Inflammatory macrophage treated with lipopolysaccharide for 4 hours (primary cell): ENCODE measurements at regions not wholly inside any gene's neighbourhood (a gene's known extent, or its start where the extent isn't known, plus 50 kb on each side); places are given as distances from the start of the nearest gene placed in this dataset.
A peak's percentile ranks its signal among the peaks of the same experiment; 100 is the strongest.

Experiments
- DNase-seq: peaks from one replicate; pipeline ENCODE4 v3.0.0-alpha.2; 2020

DNA sequence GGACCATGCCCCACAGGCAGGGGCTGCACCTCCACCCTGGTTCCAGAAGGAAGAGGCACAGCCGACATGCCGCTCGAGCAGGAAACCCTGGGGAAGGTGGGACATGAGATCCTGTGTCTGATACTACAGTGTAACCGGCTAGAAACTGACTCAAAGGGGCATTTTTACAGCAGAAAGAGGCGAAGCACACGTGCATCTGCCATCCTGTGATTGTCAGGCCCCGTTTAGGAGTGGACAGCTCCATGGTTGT is 62.7 kb downstream of the SIK1 start:
- DNase-seq, result no peak

DNA sequence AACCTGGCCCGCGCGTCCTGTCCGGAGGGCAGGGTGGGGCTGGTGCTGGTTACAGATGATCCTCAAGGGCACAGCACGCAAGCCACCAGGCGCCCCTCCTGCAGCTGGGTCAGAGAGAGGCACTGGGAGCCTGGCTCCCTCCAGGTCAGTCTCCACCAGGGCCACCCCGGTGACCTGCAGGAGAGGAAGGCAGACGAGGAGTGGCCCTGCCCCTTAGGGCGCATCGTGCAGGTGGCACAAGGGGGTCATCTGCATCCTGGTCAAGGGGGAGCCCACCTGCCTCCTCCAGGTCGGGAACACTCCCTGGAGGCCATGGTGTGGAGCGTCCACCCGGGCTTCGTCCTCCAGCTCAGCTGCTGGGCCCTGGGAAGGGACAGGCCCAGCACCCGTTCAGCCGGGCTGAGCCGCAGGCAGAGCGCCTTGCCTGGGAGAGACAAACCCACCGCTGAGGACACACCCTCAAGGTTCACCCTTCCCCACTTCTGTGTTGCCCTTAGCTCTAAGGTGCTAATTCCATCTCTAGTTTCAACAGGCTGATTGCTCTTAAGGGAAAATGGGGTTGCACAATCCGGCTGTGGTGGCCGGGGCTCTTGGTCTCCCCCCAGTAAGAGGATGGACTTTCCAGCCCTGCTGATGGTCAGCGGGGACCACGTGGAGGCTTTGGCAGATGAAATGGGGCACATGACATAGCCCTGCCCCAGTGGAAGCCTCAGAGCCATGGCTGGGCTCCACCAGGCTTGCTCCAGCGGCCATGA is 63.2 kb downstream of the SIK1 start:
- DNase-seq, result no peak

DNA sequence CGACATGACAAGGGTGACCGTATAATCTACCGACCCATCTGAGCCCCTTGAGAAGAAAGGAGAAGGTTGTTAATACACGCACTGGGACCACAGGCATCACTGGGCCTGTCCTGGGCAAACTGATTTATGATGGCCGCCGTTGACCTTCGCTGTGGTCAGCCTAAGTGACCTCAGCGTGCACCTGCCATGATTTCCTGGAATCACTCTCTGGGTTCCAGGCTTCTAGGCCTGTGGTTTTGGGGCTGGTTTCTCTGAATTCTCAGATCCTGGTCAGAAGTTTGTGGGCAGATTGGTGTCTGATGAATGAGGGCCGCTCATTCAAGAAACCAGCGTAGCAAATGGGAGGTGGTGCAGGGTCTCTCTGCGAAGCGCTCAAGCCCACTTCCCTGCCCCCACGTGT is 64.0 kb downstream of the SIK1 start:
- no peak for DNase-seq

DNA sequence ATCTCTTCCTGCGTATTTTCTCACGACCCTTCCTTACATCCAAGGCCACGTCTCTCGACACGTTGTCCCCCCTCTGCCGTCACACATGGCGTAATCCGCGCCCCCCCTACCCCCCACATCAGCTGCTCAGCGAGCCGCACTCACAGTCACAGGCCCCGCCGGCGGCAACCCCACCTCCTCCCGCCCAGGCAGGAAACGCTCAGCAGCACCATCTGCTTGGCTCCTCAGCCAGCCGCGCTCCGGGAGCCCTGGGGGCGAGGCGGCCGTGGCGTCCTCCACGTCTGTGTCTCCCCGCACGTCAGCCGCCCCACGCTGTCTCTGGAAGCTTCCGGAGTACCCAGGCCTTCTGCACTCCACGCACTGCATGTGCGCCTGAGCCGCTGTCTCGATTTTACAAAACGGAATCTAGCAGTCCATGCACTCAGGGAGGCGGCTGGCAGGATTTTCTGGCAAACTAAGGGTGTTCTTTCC is 64.6 kb downstream of the SIK1 start:
- DNase-seq, result peak; percentile 55

DNA sequence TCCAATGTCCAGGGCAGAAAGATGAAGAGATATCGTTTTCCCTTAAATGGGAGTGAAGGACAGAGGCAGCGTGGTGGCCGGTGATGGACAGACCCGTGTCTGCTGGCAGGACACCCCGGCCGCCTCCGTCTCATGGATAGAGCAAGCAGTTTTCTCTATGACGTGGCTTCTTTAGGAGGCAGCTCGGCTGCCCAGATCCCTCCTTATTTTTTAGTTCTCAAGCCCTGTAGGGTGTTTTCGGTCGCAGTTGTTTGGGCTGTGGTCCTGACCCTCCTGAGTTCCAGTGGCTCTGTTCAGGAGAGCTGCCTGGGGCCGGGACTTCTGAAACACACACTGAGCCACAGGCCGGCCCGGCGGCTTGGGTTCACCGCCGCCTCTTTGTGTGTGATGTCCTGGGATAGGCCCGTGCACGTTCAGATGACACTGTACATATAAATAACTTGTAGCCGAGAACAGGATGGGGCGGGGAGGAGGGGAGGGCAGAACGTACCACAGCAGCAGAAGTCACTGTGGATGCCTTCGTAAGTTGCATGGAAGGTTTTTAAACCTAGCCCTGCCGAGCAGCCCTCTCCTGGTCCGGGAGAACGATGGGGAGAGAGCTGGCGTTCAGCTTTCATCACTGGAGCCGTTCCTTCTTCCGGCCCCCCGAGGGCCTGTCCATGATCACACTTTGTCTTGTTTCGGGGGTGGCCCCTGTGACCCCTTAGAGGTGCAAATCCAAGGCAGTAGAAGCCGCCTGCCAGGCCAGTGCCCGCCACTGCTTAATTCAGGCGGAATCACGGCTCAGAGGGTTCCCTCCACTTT is 65.2 kb downstream of the SIK1 start:
- no peak for DNase-seq

DNA sequence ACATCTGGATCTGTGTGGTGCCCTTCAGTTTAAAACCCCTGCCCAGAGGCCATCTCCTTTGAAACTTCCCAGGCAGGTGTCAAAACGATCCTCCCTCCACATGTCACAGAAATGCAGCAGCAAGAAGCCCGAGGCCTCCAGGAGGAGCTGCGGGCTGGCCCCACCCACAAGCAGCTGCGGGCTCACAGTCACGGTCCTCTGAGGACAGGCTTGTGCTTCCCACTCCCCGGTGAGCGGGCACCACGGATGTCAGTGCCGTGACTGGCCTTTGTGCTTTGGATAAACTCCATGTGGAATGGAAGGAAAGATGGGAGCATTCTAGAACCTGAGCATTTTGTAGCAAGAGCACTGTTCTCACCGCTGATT is 65.8 kb downstream of the SIK1 start:
- DNase-seq, result no peak

DNA sequence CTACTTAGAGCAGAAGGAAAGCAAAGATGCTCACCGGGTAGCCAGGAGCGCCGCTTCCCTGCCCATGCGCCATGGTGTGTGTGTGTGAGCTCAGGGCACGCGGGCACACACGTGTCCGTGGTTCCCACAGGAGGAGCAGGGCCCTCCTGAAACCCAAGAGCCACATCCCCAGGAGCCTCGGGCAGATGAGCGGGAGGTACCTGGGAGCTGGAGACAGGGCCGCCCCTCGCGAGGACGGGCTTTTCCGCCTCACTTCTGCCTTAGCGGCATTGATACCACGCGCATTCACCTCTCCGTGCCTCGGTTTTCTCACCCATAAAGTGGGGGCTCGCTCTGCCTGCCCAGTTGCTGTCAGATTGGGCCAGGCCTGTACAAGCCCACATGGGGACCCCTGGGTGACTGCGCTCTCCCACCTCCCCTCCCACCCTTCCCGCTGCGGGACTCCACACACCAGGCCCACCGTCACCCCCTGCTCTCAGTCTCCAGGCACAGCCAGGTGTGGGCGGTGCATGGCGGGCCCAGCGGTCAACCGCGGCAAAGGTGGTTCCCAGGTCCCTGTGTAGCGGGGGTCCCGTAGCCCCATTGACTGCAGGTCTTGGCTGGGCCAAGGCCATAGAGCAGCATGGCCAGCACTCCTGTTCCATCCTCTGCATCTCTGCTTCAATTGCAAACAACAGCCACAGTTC is 66.3 kb downstream of the SIK1 start:
- no peak for DNase-seq

DNA sequence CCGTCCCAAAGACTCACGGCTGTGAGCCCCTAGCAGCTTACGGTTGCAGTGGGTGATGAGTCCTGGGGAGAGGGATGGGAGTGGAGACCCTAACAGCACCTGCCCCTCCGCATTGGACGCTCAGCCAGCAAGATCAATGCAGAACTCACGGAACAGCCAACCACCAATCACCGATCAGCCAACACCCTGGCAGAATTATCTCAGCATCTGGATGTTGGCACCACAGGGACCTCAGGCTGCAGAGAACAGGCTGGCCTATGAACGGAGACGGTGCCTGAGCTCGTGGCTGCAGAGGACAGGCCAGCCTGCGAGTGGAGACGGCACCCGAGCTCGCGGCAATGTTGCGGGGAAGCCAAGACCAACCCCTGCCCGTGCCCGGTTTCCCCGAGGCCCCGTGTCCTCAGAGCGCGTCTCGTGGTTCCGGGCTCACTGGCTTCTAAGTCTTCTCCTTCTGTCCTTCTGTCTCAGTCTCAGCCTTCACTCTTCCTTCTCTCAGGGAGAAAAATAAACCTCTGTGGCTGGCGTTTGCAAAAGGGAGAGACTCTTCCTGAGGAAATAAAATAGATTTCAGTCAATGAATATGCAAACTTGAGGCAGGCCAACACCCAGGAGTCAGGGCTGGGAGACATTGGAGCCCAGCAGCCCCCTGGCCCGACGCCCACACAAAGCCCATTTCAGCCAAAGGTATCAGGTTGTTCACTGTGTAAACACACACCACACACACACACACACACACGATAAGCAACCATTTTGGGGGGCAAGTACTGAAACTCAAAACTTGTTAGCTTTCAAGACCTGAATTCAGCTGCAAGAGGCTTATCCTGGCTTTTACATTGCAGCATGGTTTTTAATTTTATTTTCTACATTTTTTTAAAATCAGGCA is 67.8 kb downstream of the SIK1 start:
- no peak for DNase-seq

DNA sequence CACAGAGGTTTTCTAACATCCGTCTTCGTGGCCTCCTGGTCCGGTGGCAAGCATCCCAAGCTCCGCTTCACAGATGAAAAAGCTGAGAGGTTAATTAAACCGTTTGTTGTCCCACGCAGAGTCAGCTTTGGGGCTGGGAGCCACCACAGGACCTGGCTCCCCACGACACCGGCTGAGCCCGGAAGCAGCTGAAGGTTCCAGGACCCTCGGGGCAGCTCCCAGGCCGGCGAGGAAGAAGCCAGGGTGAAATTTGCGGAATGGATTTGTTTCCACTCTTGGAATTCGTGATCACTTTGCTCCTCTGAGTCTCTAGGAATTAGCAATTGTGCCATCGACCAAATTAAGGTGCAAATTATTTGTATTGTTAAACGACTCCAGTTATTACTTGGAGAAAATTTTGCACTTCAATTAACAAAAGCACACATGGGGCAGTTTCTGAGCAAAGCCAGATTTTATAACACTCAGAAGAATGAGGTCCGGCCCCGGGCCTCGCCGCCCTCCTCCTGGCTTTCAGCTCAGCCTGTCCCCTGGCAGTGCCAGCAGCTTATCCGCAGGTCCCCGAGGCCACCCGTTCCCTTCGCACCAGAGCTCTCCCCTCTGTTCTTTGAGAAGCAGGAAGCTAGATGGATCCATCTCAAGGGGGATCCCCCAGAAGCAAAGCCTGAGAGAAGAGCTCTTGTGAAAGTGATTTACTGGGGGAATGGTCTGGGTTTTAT is 69.1 kb downstream of the SIK1 start:
- no peak for DNase-seq

DNA sequence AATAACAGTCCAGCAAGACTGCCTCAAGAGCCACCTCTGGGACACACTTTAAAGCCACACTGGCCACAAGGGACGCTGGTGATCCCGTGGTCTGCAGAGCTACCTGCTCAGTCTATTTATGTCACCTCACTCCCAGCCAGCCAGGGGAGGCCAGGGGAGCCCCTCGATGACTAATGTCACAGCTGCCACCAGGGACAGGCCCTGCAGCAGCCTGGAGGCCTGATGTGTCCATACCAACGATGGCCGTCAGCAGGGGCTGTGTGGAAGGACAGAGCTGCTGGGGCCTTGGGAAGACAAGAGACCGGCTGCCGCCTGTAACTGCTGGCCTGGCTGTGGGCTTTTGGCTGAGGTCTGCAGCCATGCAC is 71.0 kb downstream of the SIK1 start:
- DNase-seq, result no peak

DNA sequence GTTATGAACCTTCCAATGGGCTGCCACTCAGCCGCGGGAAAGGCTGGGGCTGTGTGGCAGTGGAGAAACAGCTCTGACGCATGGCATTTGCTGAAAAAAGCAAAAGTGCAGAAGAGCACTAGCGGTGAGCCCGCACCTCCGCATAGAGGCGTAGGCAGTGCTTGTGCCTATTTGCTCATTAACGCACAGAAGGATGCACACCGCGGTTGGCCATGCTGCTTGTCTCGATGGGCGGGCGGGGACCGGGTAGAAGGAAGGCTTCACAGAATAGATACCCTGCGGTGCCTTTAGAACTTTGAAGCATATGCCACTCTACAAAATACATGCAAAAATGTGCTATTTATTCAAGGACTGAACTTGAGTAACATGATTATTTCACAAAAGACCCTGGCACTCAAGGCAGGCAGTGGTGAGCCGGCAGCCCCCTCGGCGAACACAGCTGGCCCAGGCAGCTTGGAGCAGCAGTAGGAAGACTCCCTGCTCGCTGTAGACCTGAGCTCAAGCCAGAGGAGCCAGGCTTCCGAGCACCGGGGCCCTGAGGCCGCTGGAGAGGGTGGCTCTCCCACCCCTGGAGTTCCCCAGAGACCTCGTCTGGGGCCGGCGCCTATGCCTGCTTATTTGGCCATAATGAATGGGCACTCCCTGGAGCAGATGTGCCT is 71.5 kb downstream of the SIK1 start:
- DNase-seq, result no peak

DNA sequence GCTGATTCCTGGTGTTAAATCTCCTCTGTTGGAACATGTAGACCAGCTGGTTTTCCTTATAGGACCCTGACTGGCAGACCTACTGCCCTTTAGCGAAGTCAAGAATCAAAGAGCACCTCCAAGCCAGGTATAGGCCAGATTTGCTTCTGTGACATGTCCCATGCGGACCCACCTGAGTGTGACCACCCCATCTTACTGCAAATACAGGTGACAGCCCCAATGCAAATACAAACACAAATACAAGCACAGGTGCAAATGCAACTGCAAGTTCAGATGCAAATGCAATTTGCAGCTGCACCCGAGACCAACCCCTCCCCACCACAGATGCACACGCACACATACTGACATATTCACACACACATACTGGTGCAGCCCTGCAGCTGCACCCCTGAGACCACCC is 72.3 kb downstream of the SIK1 start:
- DNase-seq, result no peak

DNA sequence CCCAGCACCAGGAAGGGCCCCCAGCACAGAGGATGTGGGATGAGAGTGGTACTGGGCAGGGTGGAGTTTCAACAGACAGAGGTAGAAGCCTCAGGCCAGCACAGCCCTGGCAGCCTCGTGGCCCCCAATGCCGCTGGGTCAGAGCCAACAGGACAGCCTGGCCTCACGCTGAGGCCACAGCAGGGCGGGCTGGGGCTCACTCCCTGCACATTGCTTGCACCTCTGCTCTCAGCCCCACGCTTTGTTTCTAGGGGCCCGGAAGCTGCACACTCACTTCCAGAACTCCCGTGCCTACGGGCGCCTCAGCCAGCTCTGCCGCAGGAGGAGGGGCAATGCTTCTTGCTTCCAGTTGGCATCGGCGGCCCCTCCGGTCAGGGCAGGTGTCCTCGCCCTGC is 72.9 kb downstream of the SIK1 start:
- DNase-seq, result no peak

DNA sequence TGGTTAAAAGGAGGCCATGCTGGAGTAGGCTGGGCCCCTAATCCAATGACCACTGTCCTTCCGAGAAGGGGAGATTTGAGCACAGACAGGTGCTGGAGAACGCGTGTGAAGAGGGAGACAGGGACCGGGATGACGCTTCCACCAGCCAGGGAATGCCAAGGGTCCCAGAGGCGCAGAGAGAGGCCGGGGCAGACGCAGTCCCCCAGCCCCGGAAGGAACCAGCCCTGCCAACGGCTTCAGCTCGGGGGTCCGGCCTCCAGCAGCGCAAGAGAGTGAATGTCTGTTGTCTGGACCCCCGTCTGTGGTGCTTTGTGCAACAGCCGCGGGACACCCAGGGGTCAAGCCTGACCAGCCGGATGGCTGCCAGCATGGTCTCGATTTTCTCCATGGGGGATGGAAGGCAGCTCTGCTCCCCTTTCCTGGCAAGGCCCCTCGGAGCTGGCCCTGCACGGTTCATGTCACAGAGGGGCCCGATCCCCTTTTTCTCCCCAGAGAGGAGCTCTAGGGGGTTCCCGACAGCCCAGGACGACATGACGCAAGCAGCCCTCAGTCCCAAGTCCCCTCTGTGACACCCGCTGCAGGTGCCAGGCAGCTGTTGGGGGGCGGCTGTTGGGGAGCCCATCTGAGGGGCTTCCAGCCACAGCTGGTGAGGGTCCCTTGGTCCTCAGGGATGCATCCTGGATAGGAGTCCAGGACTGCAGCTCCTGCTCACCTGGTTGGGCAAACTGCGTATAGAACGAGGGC is 73.5 kb downstream of the SIK1 start:
- no peak for DNase-seq

DNA sequence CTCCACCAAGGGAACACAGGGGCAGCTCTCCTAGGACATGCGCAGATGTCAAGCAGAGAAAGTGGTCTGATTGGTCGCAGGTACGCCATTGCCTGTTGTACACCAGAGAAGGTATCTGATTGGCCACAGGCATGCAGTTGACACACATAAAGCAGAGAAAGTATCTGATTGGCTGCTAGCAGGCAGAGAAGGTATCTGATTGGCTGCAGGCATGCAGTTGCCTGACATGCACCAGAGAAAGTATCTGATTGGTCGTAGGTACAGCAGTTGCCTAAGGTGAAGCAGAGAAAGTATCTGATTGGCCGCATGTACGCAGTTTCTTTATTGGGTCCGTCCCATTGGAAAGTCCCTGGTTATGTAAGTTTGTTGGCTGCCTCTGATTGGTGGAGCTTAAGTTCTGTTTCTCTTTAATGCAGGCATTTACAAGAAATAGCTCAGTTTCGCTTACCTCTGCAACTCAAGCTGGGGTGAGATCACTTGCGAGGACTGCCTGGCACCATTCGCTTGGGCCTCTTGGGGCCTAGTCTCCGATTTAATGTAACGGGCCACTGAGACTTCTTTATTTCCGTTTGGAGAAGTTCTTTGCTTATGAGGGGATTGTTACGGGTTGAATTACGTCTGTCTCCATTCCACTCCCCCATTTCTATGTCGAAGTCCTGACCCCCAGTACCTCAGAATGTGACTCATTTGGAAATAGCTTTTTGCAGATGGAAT is 74.2 kb downstream of the SIK1 start:
- DNase-seq, result peak; percentile 87

DNA sequence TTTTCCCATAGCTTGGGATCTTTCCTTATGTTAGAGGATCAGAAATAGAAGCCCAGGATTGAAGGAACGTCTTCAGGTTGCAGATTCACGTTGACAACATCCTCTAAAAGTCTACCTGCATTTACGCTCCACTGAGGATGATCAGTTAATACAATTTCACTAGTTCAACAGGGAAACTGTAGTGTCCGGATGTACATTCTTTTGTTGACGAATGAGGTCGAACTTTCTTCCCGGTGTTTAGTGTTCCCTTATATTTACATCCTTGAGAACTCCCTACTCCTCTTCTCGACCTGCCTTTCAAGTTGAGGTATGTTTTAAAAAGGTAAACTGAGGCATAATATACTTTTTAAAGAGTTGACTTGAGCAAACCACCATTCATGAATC is 74.8 kb downstream of the SIK1 start:
- no peak for DNase-seq

DNA sequence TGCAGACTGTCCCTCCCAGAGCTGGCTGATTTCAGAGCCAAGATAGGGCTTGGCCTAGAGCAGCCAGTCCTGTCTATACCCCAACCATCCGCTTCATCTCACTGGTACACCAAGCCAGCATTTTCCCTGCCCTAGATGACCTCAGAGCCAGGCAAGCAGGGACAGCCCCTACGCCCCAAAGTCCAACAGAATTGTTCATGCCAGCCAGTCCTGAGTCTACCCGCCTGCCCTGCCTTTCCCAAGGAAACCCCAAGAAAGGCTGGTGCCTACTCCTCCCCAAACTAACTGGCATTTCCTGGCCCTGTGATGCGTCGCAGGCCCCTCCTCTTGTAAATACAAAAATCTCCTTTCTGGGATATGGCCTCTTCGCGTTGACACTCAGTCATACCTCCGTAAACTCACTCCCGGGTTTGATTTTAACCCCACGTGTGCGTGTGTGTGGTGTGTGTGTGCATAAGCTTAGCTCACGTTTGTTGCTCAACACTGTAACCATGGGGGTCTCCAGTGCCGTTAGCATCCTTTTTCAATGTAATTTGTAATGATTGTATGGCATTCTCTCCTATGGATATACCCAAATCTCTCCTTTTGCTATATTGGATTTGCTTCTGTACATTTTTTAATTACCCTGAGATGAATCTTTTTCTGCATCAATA is 75.3 kb downstream of the SIK1 start:
- peak; percentile 13 for DNase-seq

DNA sequence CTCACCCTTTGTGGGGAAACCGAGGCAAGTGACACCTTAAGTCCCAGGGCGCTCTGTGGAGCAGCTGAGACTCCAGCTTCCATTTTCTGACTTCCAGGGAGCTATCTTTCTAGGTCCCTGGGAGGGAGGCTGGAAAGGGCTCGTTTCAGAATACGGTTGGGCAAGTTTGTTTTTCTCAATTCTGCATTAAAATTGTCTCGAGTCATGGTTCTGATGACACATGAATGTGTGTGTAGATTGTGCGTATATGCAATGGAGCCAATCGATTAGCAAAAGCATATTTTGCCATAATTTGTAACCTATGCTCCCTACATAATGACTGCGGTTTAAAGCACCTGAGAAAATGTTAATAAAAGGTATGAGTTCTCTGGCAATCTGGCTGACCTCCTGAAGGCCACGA is 77.3 kb downstream of the SIK1 start:
- DNase-seq, result peak; percentile 32

DNA sequence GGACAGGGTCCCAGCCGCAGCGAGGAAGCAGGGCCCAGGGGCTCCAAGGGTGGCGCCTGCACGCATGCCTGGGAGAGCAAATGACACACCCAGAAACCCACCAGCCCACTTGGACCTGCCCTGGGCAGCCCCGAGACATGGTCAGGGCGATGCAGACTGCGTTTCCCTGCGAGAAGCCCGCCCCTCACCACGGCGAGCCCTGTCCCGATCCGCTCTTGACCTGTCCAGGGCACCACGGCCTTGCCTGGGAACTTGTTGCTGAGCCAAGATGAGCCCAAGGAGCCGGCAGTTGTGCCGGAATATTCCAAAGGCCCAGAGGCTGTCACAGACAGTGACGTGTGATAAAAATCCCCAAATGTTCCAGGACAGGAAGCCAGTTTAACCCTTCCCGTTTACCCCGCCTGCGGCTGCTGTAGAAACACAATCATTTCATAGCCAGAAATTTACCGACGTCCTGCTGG is 78.1 kb downstream of the SIK1 start:
- DNase-seq, result no peak

DNA sequence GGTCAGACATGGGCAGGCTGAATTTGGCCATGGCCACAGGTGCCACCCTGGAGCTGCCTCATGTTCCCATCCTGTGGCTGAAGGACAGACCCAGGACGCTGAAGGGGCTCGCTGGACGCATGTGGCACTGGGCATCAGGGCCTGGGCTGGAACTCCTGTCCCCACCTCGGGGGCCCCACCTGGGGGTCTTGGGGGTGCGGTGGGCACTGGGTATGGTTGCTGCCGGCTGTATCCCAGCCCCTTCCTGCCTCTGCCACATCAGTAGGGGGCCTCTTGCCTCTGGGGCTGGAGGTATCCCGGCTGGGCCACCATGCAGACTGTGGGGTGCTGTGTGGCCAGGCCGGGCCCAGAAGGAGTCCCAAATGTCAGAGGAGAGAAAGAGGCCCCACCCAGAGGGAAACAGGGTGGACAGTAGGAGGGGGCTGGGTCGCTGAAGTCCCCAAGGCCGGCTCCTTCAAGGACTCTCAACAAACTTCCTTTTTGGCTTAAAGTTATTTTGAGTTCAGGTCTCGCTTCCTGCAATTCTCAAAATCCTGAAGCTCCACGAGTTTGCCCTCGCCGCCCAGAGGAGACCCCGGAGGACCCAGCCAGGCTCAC is 78.7 kb downstream of the SIK1 start:
- DNase-seq, result no peak
